GM21423 (cell line): ENCODE measurements at regions not wholly inside any gene's neighbourhood (a gene's known extent, or its start where the extent isn't known, plus 50 kb on each side); places are given as distances from the start of the nearest gene placed in this dataset.
"Not testable (repeated sequence)": the region's sequence is repeated elsewhere in the genome, so short reads cannot be mapped to it uniquely, and the experiment has no call there.

Experiments
- ATAC-seq: cut with Tn5 transposase; IDR thresholded peaks from one replicate; pipeline ENCODE4 v1.9.1; 2021; ENCODE audit warnings: mild to moderate bottlenecking, moderate library complexity; ENCODE audit not compliant: unreplicated experiment

- ATAC-seq, result no peak
Measured at GRCh38 chr7:12002428-12002827, 170.4 kb upstream of the THSD7A start.

- no peak for ATAC-seq
Measured at GRCh38 chr7:12004581-12004980, 172.6 kb upstream of the THSD7A start.

GRCh38 chr7:12007576-12007975, 175.6 kb upstream of the THSD7A start:
- no peak for ATAC-seq

- no peak for ATAC-seq
Measured at GRCh38 chr7:12013983-12014382, 182.0 kb upstream of the THSD7A start.

GRCh38 chr7:12016439-12016838, 184.4 kb upstream of the THSD7A start:
- no peak for ATAC-seq

GRCh38 chr7:12017046-12017445, 185.0 kb upstream of the THSD7A start:
- no peak for ATAC-seq

- ATAC-seq, result not testable (repeated sequence)
Measured at GRCh38 chr7:12022011-12022410, 189.1 kb upstream of the TMEM106B start.

GRCh38 chr7:12025246-12025645, 185.8 kb upstream of the TMEM106B start:
- ATAC-seq, result no peak

- ATAC-seq, result no peak
Measured at GRCh38 chr7:12028508-12028907, 182.6 kb upstream of the TMEM106B start.

GRCh38 chr7:12030116-12030515, 181.0 kb upstream of the TMEM106B start:
- ATAC-seq, result no peak

- no peak for ATAC-seq
Measured at GRCh38 chr7:12031186-12031585, 179.9 kb upstream of the TMEM106B start.

- no peak for ATAC-seq
Measured at GRCh38 chr7:12031638-12032037, 179.5 kb upstream of the TMEM106B start.

- ATAC-seq, result no peak
Measured at GRCh38 chr7:12032146-12032545, 178.9 kb upstream of the TMEM106B start.

GRCh38 chr7:12043457-12043856, 167.6 kb upstream of the TMEM106B start:
- not testable (repeated sequence) for ATAC-seq

GRCh38 chr7:12052211-12052610, 158.9 kb upstream of the TMEM106B start:
- no peak for ATAC-seq

- ATAC-seq, result no peak
Measured at GRCh38 chr7:12053561-12053960, 157.5 kb upstream of the TMEM106B start.

GRCh38 chr7:12054830-12055229, 156.3 kb upstream of the TMEM106B start:
- no peak for ATAC-seq

- no peak for ATAC-seq
Measured at GRCh38 chr7:12056381-12056780, 154.7 kb upstream of the TMEM106B start.

GRCh38 chr7:12056977-12057376, 154.1 kb upstream of the TMEM106B start:
- ATAC-seq, result no peak

- no peak for ATAC-seq
Measured at GRCh38 chr7:12062062-12062461, 149.0 kb upstream of the TMEM106B start.

- ATAC-seq, result no peak
Measured at GRCh38 chr7:12064586-12065127, 146.4 kb upstream of the TMEM106B start.

GRCh38 chr7:12066004-12066403, 145.1 kb upstream of the TMEM106B start:
- ATAC-seq, result no peak

- no peak for ATAC-seq
Measured at GRCh38 chr7:12066521-12066920, 144.6 kb upstream of the TMEM106B start.
